ENCODE measurements at regions not wholly inside any gene's neighbourhood (a gene's known extent, or its start where the extent isn't known, plus 50 kb on each side); places are given as distances from the start of the nearest gene placed in this dataset.
"Not testable (repeated sequence)": the region's sequence is repeated elsewhere in the genome, so short reads cannot be mapped to it uniquely, and the experiment has no call there.

GRCh38 chr11:82405421-82405820 is 328.2 kb downstream of the FAM181B start:
- TF ChIP-seq EZH2phosphoT487 (IDR thresholded peaks at IDR 0.05; ENCODE audit: low read depth, severe bottlenecking, unreplicated experiment) (no peak), EZH2 (IDR thresholded peaks at IDR 0.05; ENCODE audit: borderline replicate concordance) (no peak), CTCF (IDR thresholded peaks at IDR 0.05; ENCODE audit: poor library complexity) (no peak)
- 41% methylated on average over 5 of the region's 5 CpGs for WGBS (ENCODE audit: low lambda C conversion rate, missing lambda C conversion rate)
- Histone ChIP-seq H3K4me1 (ENCODE audit: insufficient read depth) (no peaks in the 10 kb centered on the region), H3K27me3 (no peaks in the 10 kb centered on the region), H2AFZ (no peak overlapping the region), H3K4me3 (no peak overlapping the region), H3K9me2 (replicated peaks; ENCODE audit: insufficient read depth) (no peaks in the 10 kb centered on the region), H3K4me2 (no peak overlapping the region), H4K20me1 (ENCODE audit: insufficient read depth, poor library complexity, severe bottlenecking) (no peaks in the 10 kb centered on the region), H3K79me2 (no peaks in the 10 kb centered on the region), H3K27ac (no peak overlapping the region), H3K9me3 (ENCODE audit: low read depth) (no peaks in the 10 kb centered on the region), H3K36me3 (replicated peaks; ENCODE audit: insufficient read depth, low read depth) (no peaks in the 10 kb centered on the region)
- peak; percentile 18 for DNase-seq (ENCODE audit: low spot score)

GRCh38 chr11:82404981-82405380 is 328.7 kb downstream of the FAM181B start:
- no peak for DNase-seq (ENCODE audit: low spot score)
- Histone ChIP-seq H3K27me3 (no peaks in the 10 kb centered on the region), H3K4me1 (ENCODE audit: insufficient read depth) (no peaks in the 10 kb centered on the region), H3K36me3 (replicated peaks; ENCODE audit: insufficient read depth, low read depth) (no peaks in the 10 kb centered on the region), H3K4me2 (no peak overlapping the region), H4K20me1 (ENCODE audit: insufficient read depth, poor library complexity, severe bottlenecking) (no peaks in the 10 kb centered on the region), H3K9me2 (replicated peaks; ENCODE audit: insufficient read depth) (no peaks in the 10 kb centered on the region), H3K9me3 (ENCODE audit: low read depth) (no peaks in the 10 kb centered on the region), H3K79me2 (no peaks in the 10 kb centered on the region), H2AFZ (no peak overlapping the region), H3K4me3 (no peak overlapping the region), H3K27ac (no peak overlapping the region)
- TF ChIP-seq EZH2phosphoT487 (IDR thresholded peaks at IDR 0.05; ENCODE audit: low read depth, severe bottlenecking, unreplicated experiment) (no peak), CTCF (IDR thresholded peaks at IDR 0.05; ENCODE audit: poor library complexity) (no peak), EZH2 (IDR thresholded peaks at IDR 0.05; ENCODE audit: borderline replicate concordance) (no peak)
- 98% methylated on average over 5 of the region's 5 CpGs for WGBS (ENCODE audit: low lambda C conversion rate, missing lambda C conversion rate)

- WGBS (ENCODE audit: low lambda C conversion rate, missing lambda C conversion rate), result 97% methylated on average over 33 of the region's 49 CpGs
- no peaks in the 10 kb centered on the region for H3K9me2 ChIP-seq (replicated peaks; ENCODE audit: insufficient read depth)
- no peaks in the 10 kb centered on the region for H3K27me3 ChIP-seq
- H2AFZ ChIP-seq, result no peak overlapping the region
- no peak overlapping the region for H3K27ac ChIP-seq
- TF ChIP-seq EZH2 (IDR thresholded peaks at IDR 0.05; ENCODE audit: borderline replicate concordance) (no peak), EZH2phosphoT487 (IDR thresholded peaks at IDR 0.05; ENCODE audit: low read depth, severe bottlenecking, unreplicated experiment) (no peak)
- H3K79me2 ChIP-seq, result no peaks in the 10 kb centered on the region
- no peaks in the 10 kb centered on the region for H3K9me3 ChIP-seq (ENCODE audit: low read depth)
- no peak overlapping the region for H3K4me3 ChIP-seq
- H3K4me1 ChIP-seq (ENCODE audit: insufficient read depth), result no peaks in the 10 kb centered on the region
- no peak overlapping the region for H3K4me2 ChIP-seq
- no peaks in the 10 kb centered on the region for H3K36me3 ChIP-seq (replicated peaks; ENCODE audit: insufficient read depth, low read depth)
- H4K20me1 ChIP-seq (ENCODE audit: insufficient read depth, poor library complexity, severe bottlenecking), result no peaks in the 10 kb centered on the region
- DNase-seq (ENCODE audit: low spot score), result no peak
Measured at GRCh38 chr11:82403640-82404305, 329.9 kb downstream of the FAM181B start.

- Histone ChIP-seq H2AFZ (no peak overlapping the region), H3K27me3 (no peaks in the 10 kb centered on the region), H3K79me2 (no peaks in the 10 kb centered on the region), H3K4me2 (no peak overlapping the region), H3K27ac (no peak overlapping the region), H3K4me1 (ENCODE audit: insufficient read depth) (no peaks in the 10 kb centered on the region), H3K4me3 (no peak overlapping the region), H4K20me1 (ENCODE audit: insufficient read depth, poor library complexity, severe bottlenecking) (no peaks in the 10 kb centered on the region), H3K9me3 (ENCODE audit: low read depth) (no peaks in the 10 kb centered on the region), H3K9me2 (replicated peaks; ENCODE audit: insufficient read depth) (no peaks in the 10 kb centered on the region), H3K36me3 (replicated peaks; ENCODE audit: insufficient read depth, low read depth) (no peaks in the 10 kb centered on the region)
- TF ChIP-seq EZH2phosphoT487 (IDR thresholded peaks at IDR 0.05; ENCODE audit: low read depth, severe bottlenecking, unreplicated experiment) (no peak), EZH2 (IDR thresholded peaks at IDR 0.05; ENCODE audit: borderline replicate concordance) (no peak), CTCF (IDR thresholded peaks at IDR 0.05; ENCODE audit: poor library complexity) (no peak)
- DNase-seq (ENCODE audit: low spot score), result peak; percentile 26
- 68% methylated on average over 4 of the region's 4 CpGs for WGBS (ENCODE audit: low lambda C conversion rate, missing lambda C conversion rate)
Measured at GRCh38 chr11:82398300-82398815, 335.3 kb downstream of the FAM181B start.

- H3K36me3 ChIP-seq (replicated peaks; ENCODE audit: insufficient read depth, low read depth); H3K79me2 ChIP-seq; H3K9me3 ChIP-seq (ENCODE audit: low read depth); H3K4me2 ChIP-seq; H2AFZ ChIP-seq; H3K4me3 ChIP-seq; H3K27me3 ChIP-seq; DNase-seq (ENCODE audit: low spot score); H3K4me1 ChIP-seq (ENCODE audit: insufficient read depth); H3K27ac ChIP-seq; H3K9me2 ChIP-seq (replicated peaks; ENCODE audit: insufficient read depth); H4K20me1 ChIP-seq (ENCODE audit: insufficient read depth, poor library complexity, severe bottlenecking): not testable (repeated sequence)
- 91% methylated on average over 5 of the region's 5 CpGs for WGBS (ENCODE audit: low lambda C conversion rate, missing lambda C conversion rate)
Measured at GRCh38 chr11:82396639-82397038, 337.0 kb downstream of the FAM181B start.
